ENCODE measurements at regions not wholly inside any gene's neighbourhood (a gene's known extent, or its start where the extent isn't known, plus 50 kb on each side); places are given as distances from the start of the nearest gene placed in this dataset.

DNA sequence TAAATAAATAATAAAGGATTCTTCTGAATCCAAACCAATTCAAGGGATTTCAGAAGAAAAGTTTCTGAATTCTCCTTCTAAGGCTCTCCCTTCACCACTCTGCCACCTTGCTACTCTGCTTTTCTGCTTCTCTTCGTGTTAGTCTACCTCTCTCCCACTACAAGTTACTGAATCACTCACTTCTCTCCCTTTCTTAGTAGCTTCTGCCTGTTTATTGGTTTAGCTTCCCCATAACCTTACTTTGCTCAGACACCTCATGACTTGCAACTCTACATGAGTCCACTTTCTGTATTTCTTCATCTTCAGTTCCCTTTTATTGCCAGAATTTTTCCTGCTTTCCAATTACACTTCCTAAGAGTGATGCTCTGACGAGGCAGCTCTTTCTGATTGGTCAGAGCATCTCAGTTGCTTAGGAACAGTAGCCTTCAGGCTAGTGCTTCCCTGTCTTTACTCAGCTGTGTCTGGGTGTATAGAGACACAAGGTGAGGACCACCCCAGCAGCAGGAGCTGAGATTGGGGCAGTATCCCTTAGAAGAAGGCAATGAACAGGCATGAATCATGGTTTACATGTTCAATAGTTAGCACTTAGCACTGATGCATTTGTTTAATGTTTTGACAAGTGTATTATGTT lies 144.6 kb downstream of the SLC30A10 start:
- Histone ChIP-seq H3K9me3 (no peaks in the 10 kb centered on the region), H3K36me3 (no peaks in the 10 kb centered on the region), H3K27me3 (no peaks in the 10 kb centered on the region), H3K27ac (no peak overlapping the region), H3K4me3 (no peak overlapping the region), H3K4me1 (peaks cover 0 to 17% (median 0%) of the 10 kb centered on the region in 3 donors)
- no peak for TF ChIP-seq POLR2A (IDR thresholded peaks at IDR 0.05)
- TF ChIP-seq POLR2AphosphoS5 (IDR thresholded peaks at IDR 0.05): no peak
- TF ChIP-seq EP300 (IDR thresholded peaks at IDR 0.05): no peak
- TF ChIP-seq, protein P1, sequence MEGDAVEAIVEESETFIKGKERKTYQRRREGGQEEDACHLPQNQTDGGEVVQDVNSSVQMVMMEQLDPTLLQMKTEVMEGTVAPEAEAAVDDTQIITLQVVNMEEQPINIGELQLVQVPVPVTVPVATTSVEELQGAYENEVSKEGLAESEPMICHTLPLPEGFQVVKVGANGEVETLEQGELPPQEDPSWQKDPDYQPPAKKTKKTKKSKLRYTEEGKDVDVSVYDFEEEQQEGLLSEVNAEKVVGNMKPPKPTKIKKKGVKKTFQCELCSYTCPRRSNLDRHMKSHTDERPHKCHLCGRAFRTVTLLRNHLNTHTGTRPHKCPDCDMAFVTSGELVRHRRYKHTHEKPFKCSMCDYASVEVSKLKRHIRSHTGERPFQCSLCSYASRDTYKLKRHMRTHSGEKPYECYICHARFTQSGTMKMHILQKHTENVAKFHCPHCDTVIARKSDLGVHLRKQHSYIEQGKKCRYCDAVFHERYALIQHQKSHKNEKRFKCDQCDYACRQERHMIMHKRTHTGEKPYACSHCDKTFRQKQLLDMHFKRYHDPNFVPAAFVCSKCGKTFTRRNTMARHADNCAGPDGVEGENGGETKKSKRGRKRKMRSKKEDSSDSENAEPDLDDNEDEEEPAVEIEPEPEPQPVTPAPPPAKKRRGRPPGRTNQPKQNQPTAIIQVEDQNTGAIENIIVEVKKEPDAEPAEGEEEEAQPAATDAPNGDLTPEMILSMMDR (IDR thresholded peaks at IDR 0.05): no peak
- WGBS, 2 donors (ENCODE audit: low coverage in 1 of 2): 48 to 79% methylated on average over 2 of the region's 2 CpGs
- ATAC-seq: no peak

DNA sequence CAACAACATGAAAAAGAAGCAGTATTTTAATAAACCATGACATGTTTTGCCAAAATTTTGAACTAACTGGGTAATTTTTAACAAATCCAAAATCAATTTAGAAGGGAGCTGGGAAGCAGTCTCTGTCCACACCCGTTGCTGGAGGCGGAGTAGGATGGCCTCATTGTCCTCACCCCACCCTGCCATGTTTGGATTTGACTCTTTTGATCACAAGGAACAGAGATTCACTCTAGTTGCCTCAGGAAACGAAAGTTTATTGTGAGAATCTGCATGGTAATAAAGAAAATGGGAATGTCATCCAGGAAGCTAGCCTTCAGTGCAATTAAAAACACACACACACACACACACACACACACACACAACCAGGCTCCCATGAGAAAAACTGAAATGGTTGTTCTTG lies 145.4 kb downstream of the SLC30A10 start:
- no peaks in the 10 kb centered on the region for H3K27me3 ChIP-seq
- no peak for TF ChIP-seq POLR2AphosphoS5 (IDR thresholded peaks at IDR 0.05)
- no peak for ATAC-seq
- H3K36me3 ChIP-seq: no peaks in the 10 kb centered on the region
- no peak overlapping the region for H3K4me3 ChIP-seq
- 55 to 75% methylated on average over 2 to 3 of the region's 3 CpGs for WGBS, 2 donors (ENCODE audit: low coverage in 1 of 2)
- H3K9me3 ChIP-seq: no peaks in the 10 kb centered on the region
- peaks cover 0 to 17% (median 0%) of the 10 kb centered on the region in 3 donors for H3K4me1 ChIP-seq
- H3K27ac ChIP-seq: no peak overlapping the region

DNA sequence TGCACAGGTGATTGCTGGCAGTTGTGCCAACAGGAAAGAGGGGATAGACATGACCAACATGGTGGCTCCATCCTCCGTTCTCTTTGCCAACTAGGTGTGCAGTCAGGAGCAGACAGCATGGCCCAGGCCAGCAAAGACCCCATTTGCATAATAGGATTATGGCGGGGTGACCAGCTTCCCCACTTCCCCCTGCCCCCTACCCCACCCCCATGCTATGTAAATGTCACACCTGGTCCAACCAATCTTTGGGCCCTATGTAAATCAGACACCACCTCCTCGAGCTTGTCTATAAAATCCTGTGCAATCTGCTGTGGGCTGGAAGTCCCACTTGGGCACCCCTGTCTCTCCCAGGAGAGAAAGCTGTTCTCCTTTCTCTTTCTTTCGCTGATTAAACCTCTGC lies 146.0 kb downstream of the SLC30A10 start:
- H3K4me1 ChIP-seq: peaks cover 0 to 17% (median 0%) of the 10 kb centered on the region in 3 donors
- H3K27me3 ChIP-seq: no peaks in the 10 kb centered on the region
- H3K4me3 ChIP-seq: no peak overlapping the region
- WGBS, 2 donors (ENCODE audit: low coverage in 1 of 2): 83 to 100% methylated on average over 2 to 4 of the region's 4 CpGs
- no peak overlapping the region for H3K27ac ChIP-seq
- no peaks in the 10 kb centered on the region for H3K36me3 ChIP-seq
- TF ChIP-seq, protein P1 (IDR thresholded peaks at IDR 0.05): no peak
- no peak for TF ChIP-seq POLR2A (IDR thresholded peaks at IDR 0.05)
- no peak for TF ChIP-seq POLR2AphosphoS5 (IDR thresholded peaks at IDR 0.05)
- TF ChIP-seq EP300 (IDR thresholded peaks at IDR 0.05): no peak
- no peak for ATAC-seq
- no peaks in the 10 kb centered on the region for H3K9me3 ChIP-seq

DNA sequence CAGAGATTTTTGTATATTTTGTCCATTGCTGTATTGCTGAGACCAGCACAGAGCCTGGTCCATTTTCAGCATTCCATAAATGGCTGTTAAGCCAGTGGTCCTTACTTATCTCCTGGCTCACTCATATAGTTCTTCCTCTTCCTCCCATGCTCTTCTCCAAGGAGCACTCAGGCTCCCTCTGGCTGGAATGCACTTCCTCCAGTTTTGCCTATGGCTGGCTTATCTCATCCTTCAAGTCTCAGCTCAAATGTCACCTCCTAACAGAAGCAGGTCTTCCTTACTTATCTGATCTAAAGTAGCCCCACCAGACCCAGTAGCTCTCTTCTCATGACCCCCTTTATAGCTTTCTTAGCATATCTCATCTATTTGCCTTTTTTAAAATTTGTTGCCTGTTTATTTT lies 146.9 kb downstream of the SLC30A10 start:
- no peak for ATAC-seq
- H3K4me3 ChIP-seq: no peak overlapping the region

DNA sequence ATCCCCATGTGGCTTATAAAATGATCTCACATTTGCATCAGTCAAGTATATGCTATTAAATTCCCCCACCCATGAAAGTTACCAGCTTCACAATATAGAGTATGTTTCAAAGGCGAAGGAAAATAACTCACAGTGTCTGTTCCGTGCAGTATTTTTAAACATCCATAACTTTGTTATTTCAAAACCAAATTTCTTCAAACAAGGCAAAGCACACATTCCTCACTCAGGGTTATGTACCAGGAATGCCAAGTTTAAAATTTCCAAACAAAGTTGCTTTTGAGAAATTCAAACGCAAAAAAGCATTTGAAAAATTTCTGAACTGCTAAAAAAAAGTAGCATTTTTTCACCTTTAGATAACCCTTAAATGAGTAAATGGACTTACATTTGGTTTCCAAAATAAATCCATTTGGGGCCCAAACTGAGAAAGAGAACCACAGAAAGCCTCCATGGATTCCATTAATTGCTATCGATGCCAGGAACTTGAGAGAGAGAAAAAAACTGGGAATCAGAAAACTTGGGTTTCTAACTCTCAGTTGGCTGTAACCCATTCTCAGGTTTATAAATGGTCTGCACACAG lies 149.5 kb downstream of the SLC30A10 start:
- no peak for ATAC-seq
- H3K27me3 ChIP-seq: no peaks in the 10 kb centered on the region
- no peaks in the 10 kb centered on the region for H3K36me3 ChIP-seq
- no peaks in the 10 kb centered on the region for H3K9me3 ChIP-seq
- H3K4me3 ChIP-seq: no peak overlapping the region
- peaks cover 0 to 2% (median 0%) of the 10 kb centered on the region in 3 donors for H3K4me1 ChIP-seq
- H3K27ac ChIP-seq: no peak overlapping the region
- 73 to 83% methylated on average over 4 of the region's 4 CpGs for WGBS, 2 donors (ENCODE audit: low coverage in 1 of 2)
- TF ChIP-seq POLR2AphosphoS5 (IDR thresholded peaks at IDR 0.05) (no peak), POLR2A (IDR thresholded peaks at IDR 0.05) (no peak), EP300 (IDR thresholded peaks at IDR 0.05) (no peak)
- TF ChIP-seq, protein P1 (IDR thresholded peaks at IDR 0.05): no peak

More for the DNA sequence above, 146.9 kb downstream of the SLC30A10 start:
- Histone ChIP-seq H3K27me3 (no peaks in the 10 kb centered on the region), H3K36me3 (no peaks in the 10 kb centered on the region), H3K9me3 (no peaks in the 10 kb centered on the region), H3K27ac (no peak overlapping the region), H3K4me1 (peaks cover 0 to 17% (median 0%) of the 10 kb centered on the region in 3 donors)
- TF ChIP-seq, protein P1 (IDR thresholded peaks at IDR 0.05): no peak
- TF ChIP-seq EP300 (IDR thresholded peaks at IDR 0.05) (no peak), POLR2A (IDR thresholded peaks at IDR 0.05) (no peak), POLR2AphosphoS5 (IDR thresholded peaks at IDR 0.05) (no peak)

Data from gastroesophageal sphincter (tissue), 4 donors.